Cardiac fibroblast (primary cell): ENCODE measurements at regions not wholly inside any gene's neighbourhood (a gene's known extent, or its start where the extent isn't known, plus 50 kb on each side); places are given as distances from the start of the nearest gene placed in this dataset.
A peak's percentile ranks its signal among the peaks of the same experiment; 100 is the strongest.

Source experiments
- DNase-seq, 2 donors: peaks; one replicate each; pipeline versions ENCODE4 v3.0.0 to v3.0.0-alpha.2; 2010; ENCODE audit warnings: low read depth in 2 of 2
- H3K4me3 ChIP-seq, 2 donors: replicated peaks in 1 of 2; 1 replicate in 1 of 2; 2 replicates in 1 of 2; pipeline ENCODE4 v1.5.1; 2011; ENCODE audit warnings: low read depth in 2 of 2, low read length in 2 of 2, mild to moderate bottlenecking in 2 of 2, moderate library complexity in 1 of 2
- TF ChIP-seq, protein P1 (sequence below): IDR thresholded peaks from one replicate; pipeline ENCODE4 v1.5.1; 2011; ENCODE audit warnings: low read depth, mild to moderate bottlenecking, low read length, inconsistent platforms

DNA sequence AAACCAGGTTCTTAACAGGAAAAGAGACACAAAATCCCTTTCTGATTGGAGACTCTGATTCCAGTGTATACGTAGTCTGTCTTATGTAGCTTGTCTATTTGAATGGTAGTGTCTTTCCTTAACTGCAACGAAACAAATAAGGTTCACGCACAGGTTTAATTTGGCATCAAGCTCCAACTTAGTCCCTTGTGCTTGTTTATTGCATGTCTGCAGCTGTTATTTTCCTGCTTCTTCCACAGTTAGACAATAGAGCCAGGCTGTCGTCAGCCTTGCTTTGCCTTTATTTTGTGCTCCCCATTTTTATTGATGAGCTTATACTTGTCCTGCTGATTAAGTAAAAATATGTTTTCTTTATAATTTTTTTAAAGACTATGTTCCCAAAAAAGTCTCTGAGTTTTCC, 152.7 kb upstream of the CDIN1 start:
- TF ChIP-seq, protein P1, sequence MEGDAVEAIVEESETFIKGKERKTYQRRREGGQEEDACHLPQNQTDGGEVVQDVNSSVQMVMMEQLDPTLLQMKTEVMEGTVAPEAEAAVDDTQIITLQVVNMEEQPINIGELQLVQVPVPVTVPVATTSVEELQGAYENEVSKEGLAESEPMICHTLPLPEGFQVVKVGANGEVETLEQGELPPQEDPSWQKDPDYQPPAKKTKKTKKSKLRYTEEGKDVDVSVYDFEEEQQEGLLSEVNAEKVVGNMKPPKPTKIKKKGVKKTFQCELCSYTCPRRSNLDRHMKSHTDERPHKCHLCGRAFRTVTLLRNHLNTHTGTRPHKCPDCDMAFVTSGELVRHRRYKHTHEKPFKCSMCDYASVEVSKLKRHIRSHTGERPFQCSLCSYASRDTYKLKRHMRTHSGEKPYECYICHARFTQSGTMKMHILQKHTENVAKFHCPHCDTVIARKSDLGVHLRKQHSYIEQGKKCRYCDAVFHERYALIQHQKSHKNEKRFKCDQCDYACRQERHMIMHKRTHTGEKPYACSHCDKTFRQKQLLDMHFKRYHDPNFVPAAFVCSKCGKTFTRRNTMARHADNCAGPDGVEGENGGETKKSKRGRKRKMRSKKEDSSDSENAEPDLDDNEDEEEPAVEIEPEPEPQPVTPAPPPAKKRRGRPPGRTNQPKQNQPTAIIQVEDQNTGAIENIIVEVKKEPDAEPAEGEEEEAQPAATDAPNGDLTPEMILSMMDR, result no peak
- no peak for DNase-seq

DNA sequence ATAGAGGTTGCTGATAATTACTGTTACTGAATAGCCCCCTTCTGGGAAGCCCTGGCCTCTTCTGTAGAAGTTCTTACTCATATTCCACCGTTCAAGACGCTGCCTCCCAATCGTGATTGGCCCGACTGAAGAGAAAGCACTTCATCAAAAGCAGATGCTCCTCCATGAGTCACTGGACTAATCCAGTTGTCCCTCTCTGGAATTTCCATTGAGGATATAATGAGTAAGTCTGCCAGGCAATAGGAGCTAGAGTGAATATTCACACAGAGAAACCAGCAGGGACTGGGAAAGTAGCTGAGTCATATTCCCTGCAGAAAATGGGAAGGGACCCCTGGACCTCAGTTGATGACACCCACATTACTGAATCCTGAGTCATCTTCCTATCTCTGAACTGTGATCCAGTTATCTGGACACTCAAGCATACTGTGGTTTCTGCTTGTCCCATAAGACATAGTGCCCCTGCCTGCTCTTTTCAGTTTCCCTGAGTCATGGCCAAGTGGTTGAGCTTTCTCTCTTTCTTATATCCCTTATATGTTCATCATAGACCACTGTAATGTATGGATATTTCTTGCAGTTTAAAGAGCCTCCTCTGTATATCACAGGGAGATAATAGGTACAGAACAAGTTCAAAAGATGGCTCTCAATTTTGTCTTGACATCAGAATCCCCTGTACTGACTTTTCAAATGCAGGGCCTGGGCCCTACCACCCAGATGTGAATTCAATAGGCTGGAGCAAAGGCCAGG, 151.2 kb upstream of the CDIN1 start:
- DNase-seq, result peak; percentile 96 to 99
- no peak overlapping the region for H3K4me3 ChIP-seq
- TF ChIP-seq, protein P1, result no peak

More for the DNA sequence above, 152.7 kb upstream of the CDIN1 start:
- H3K4me3 ChIP-seq, result no peak overlapping the region

DNA sequence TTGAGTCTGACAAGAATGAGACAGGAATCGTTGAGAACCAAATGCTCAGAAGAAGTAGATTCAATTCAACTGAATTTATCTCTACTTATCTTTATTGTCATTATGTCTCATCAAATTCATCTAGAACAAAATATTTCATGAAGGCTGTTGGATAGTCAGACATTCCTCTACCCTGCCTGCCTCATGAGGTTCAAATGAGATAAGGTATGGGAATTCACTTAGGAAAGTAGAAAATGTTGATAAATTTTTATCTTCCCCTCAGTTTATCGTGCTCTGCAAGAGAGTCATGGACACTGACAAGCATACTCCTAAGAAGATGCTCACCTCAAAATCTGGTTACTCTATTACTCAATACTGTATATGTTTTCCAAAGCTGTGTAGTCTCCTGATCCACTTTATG, 149.7 kb upstream of the CDIN1 start:
- TF ChIP-seq, protein P1, result no peak
- no peak overlapping the region for H3K4me3 ChIP-seq
- no peak for DNase-seq

DNA sequence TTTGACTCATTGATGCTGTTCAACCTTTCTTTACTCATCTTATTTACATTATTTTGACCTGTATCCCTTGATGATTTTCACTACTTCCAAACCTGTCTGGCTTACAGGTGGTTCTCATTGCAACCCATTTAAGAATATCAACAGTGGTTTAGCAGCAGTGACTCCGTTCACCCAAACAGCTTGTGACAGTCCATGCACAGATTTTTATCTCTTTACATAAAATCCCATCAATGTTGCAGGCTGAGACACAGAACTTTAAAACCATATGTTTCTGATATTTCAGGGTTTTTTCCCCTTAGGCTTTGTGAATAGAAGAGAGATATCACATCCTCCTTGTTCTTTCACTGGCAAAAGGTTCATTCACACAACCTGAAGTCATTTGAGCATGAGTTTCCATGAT, 149.1 kb upstream of the CDIN1 start:
- H3K4me3 ChIP-seq, result no peak overlapping the region
- no peak for DNase-seq
- TF ChIP-seq, protein P1, result no peak

DNA sequence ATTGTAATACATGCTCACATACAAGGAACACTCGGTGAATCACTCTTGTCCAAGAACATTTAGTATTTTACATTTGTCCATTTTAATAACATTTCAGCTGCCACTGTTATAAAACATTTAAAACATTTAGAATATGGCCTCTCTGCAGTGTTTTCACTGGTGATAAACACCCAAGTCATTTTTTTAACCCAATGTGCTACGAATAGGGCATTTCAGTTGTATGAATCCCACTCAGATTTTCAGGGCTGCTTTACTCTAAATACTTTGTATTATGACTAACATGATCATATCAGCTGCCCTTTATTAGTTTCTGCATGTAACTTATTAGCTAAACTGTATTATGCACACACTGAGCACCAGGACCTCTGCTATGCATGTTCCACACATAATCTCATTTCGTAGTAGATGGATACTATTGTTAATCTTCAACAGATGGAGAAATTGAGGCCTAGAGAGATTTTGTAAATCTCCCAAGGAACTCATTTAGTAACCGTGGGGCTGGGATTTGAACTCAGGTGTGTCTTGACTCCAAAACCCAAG, 148.6 kb upstream of the CDIN1 start:
- no peak overlapping the region for H3K4me3 ChIP-seq
- TF ChIP-seq, protein P1, result no peak
- peak in 1 of 2 donors; percentile 25 for DNase-seq

DNA sequence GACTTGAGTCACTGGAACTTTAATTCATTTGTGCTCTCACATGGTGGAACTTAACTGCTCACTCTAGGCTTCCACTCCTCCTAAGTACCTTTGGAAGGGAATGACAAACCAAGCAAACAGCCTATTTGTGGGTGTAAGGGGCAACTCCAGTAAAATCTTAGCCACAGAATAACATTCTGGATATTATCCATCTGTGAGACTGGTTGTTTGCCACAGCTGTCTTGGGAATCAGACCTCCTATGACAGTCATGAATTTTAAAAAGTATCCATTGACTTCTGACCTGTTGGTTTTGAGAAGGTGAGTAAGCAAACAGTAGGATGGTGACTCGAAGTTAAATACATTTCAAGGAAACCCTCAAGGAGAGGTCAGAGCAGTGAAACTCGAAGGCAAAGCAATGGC, 147.3 kb upstream of the CDIN1 start:
- DNase-seq, result peak in 1 of 2 donors; percentile 44
- TF ChIP-seq, protein P1, result no peak
- no peak overlapping the region for H3K4me3 ChIP-seq
